ENCODE measurements at regions not wholly inside any gene's neighbourhood (a gene's known extent, or its start where the extent isn't known, plus 50 kb on each side); places are given as distances from the start of the nearest gene placed in this dataset.
"Not testable (repeated sequence)": the region's sequence is repeated elsewhere in the genome, so short reads cannot be mapped to it uniquely, and the experiment has no call there.

DNA sequence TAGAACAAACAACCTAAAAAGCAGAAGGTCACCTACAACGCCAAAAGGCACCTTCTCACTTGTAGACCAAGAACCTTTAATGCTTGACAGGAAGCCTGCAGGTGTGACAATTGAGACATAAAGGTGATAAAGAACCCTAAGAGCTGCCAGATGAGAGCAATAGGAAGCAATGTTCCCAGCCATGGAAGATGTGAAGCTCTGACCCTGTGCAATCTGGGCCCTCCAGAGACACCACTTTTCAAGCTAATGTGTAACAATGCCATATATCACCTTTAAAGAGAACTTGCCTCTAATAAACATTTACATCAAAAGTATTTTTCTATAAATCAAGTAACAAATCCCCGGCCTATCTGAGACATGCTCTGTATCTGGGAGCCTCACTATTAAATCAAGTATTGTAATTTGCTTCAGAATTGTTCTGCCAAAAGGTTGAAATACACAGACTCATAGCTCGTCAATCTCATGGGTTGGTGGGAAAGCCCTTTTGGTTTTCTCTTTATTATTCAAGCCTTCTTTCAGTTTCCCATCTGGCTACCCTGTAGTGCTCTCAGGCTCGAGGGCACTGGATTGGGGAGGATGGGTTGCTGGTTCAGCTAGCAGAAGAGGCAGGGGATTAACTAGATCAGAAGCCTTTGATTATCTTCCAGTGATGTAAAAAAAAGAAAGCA is 368.9 kb downstream of the BUD13 start:
- no peak for DNase-seq

DNA sequence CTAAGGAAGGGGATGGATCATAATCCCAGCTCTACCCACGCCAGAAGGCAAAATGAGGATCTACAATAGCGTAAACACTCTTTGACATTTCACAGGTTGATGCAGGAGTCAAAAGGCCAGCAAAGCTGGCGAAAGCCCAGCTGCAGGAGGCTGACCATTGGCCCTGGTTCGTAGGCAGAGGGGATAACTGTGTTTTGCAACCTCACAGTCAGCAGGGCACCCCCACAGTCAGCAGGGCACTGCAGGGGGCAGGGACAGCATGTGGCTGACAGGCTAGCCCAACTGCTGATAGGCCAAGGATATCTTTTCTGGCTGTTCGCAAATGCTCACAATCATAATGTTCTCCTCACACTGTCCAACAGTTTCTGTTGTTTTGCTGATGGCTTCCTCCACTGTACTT is 372.7 kb downstream of the BUD13 start:
- no peak for DNase-seq

DNA sequence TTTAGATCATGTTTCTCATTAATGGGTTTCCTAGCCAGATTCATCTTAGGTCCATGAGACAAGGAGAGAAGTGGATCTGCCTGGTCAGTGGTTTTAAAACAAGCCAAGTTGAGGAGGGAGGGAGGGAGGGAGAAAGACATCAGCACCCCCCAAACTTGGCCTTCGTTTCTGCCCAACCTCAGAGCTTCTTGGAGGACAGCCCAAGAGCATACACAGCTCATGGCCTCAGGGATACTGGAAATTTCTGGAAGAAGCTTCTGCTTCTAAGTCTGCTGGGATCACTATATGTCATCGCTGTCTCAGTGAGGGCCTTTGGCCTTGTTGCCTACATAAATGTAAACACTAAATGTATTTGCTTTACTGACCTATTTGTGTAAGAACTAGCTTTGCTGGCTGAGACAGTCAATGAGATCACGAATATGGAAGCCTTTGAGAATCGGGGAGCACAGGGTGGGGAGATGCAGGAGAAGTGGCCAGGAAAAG is 375.1 kb downstream of the BUD13 start:
- DNase-seq = no peak

DNA sequence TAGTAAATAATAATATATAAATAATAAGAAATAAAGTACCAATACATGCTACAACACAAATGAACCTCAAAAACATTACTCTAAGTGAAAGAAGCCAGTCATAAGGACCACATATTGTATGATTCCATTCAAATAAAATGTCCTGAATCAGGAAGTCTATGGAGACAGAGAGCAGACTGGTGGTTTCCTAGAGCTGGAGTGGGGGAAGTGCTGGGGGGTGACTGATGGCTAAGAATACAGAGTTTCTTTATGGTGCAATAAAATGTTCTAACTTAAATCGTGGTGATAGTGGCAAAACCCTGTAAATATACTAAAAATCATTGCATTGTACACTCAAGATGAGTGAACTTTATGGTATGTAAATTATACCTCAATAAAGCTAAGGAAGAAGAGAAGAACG is 376.5 kb downstream of the BUD13 start:
- no peak for DNase-seq

DNA sequence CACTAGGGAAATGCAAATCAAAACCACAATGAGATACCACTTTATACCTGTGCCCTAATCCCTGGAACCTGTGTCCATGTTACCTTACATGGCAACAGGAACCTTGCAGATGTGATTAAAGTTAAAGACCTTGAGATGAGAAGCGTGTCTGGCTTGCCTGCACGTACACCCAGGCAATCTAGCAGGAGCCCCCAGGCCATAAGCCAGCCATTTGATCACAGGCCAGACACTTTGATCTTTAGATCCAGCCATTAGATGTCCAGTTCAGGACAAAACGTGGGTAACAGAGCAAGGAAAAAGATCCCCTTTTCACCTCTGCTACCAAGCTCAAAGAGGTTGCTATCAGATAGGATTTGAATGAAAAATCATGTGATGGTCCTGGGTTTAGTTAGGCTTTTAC is 378.8 kb downstream of the BUD13 start:
- no peak for DNase-seq

DNA sequence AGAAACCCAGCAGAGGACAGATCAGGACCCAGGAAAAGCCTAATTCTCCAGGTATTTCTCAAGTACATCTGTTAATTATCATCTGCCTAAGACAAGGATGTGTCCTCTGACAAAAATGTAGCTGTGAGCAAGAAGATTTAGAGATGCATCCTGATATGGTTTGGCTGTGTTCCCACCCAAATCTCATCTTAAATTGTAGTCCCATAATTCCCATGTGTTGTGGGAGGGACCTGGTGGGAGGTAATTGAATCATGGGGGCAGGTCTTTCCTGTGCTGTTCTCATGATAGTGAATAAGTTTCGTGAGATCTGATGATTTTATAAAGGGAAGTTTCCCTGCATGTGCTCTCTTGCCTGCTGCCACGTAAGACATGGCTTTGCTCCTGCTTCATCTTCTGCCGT is 381.8 kb downstream of the BUD13 start:
- DNase-seq = no peak

DNA sequence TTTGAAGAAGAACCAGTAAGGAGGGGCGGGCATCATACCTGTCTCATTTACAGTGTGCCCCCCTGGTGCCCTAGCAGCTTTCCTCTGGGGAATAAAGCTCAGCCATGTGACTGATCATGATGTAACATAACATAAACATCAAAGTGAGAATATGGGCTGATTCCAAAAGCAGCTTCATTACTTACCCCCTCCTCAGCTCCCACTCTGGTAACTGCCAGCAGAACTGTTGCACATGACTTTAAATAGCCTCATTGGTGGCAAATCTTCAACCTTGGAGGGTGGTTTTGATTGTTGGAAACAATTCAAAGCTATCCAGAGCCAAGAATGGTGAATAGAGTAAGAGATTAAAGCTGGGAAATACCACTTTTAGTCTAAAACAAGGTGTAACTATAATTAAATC is 384.6 kb downstream of the BUD13 start:
- DNase-seq = no peak

DNA sequence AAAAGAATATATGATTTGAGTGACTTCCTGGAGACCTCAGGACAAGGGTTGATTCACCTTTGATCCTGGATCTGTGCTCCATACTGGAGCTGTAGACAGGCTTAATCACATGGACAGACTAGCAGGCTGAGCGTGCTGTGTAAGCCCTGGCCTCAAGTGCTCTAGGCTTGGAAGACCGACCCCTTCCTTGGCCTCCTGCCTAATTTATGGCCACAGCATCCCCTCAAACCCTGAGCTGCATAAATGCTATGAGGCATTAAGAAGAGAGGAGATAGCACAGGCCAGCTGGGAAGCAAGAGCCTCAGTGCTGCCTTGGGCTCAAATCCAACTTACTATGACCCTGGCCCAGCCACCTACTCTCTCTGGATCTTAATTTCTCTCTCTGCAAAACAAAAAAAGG is 385.1 kb downstream of the BUD13 start:
- no peak for DNase-seq

DNA sequence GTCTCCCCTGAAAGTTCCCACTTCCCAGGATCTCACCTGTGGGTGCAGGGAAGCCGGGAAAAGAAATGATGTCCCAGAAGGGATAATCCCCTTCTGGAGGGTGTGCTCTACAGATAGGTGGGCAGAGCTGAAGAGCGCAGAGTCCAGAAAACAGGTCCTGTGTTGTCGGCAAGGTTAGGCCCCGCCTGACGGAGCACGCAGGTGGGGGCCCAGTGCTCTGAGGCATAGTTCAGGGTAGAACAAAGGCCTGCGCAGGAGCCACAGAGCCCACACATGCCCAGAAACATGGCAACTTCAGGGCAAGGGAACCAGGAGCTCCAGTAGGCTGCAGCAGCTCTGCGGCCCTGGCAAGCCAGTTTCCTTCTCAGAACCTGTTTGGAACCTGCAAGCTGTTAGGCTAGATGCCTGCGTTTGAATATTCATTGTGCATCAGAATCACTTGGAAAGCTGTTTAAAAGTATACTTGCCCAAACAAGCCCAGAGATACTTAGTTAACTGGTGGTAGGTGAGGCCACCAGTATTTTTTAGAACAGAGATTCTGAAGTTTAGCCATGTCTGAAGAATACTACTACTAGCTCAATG is 386.6 kb downstream of the BUD13 start:
- no peak for DNase-seq

DNA sequence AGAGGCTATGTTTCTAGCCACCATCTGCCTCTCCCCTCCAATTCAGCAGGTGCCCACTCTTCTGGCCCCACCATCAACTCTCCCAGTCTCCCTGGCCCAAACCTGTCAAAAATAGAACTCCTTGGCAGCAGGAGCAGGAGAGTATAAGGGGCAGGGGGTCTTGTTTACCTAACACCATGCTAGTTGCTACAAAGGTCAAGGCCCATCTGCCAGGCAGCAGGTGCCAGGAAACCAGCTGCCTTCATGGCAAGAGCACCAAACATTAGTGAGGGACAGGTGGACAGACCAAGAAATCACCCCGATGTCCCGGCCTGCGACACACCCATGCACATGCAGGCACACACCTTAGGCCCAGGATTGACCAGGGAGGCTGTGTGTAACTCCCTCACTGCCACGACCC is 387.9 kb downstream of the BUD13 start:
- no peak for DNase-seq

DNA sequence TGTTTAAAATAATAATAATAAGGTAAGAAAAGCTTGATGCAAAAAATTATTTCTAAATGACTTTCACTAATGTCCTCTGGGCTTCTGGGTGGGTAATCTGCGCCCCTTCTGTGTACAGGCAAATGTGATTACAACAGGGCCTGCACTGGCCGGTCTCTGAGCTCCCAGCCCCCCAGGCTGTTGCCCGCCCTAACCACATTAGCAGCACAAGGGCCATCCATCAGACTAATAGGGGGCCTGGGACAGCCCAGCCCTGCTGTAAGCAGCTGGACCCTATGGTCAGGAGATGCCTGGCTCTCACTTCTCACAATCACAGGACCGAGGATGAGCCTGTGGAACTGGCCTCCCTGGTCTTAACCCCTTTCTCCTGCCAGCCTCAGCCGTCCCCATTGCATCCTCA is 388.4 kb downstream of the BUD13 start:
- no peak for DNase-seq

DNA sequence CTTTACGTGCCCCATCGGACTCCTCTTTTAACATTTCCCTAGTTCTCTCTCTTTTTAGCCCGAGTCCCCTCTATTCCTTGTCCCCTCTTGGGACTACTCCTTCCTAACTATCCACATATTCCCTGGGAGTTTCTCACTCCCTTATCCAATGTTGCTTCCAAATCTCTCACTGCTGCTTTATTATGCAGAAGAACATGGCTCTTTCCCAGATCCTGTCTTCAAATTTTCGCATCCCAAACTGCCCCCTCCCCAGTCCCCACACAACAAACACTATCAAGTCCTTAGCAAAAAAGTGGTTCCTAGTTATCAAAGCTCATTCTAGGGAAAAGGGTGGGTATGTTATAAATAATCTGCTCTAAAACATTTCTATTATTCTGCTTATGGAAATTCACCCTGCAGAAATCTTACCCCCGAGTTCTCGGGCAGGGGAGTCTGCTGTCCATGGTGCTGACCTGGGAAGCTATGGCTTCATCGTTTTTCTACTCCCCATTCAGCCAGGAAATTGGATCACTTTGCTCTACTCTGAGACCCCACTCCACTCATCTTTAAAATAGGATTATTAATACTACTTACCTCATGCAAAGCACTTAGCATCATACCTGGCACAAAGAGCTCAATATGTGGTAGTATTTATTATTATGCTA is 393.5 kb downstream of the BUD13 start:
- DNase-seq = no peak

DNA sequence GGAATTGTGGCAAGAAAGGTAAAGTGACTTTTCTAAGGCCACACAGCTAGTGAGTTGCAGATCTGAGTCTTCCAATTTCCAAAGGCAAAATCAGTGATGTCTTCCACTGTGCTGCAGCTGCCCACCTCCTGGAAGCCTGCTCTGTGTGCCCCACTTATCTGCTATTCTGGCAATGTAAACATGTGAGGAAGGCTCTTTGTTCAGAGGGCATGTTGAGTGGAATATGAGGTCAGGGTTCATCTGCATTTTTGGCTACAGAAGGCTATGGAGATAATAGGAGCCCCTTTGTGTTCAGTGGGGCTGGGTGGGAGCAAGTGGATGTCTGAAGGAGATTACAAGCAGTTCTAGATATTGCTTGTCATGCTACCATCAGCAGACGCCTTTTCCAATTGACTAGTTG is 396.2 kb downstream of the BUD13 start:
- DNase-seq = no peak

DNA sequence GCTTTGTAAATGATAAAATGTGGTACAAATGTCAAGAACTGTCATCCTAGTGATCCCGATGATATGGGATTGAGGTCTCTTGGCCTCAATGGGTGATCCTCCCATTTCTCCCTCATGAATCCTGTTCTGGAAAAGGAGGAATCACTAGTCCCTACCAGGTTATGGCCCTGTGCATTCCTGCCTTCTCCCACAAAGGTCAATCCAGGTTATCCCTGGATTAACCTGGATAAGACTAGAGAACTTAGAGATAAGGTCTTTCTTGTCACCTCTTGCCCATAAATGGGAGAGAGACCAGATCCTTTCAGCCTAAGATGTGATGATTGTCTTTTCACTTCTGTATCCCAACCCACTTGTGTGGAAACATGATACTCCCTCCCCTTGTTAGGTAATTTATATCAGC is 396.7 kb downstream of the BUD13 start:
- no peak for DNase-seq

DNA sequence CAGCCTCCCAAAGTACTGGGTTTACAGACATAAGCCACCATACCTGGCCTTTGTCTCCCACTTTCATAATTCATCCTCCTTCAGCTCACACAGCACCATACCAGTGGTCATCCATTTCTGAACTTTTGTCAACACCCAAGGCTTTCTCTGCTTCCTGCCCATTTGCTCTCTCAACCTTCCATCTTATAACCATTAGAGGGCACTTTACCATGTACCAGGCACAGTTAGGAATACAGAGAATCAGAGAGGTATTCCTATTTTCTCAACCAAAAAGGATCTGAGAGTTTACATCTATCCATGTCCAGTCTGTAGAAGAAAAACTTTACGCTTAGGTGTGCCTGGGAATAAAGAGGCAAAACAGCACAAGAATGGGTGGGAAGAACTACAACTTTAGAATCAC is 397.6 kb downstream of the BUD13 start:
- DNase-seq = no peak

DNA sequence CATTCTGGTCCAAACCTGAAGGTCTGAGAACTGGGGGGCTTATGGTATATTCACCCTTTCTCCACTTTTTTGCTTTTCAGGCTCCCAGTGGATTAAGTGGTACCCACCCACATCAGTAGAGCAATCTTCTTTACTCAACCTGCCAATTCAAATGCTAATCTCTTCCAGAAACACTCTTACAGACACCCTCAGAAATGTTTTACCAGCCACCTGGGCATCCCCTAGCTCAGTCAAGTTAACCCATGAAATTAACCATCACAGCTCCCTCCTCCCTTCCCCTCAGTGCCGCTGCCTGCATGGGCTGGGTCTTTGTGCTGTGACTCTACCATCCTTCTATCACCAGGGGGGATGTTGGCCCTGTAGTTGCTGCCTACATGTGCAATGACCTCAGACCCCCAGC is 398.7 kb downstream of the BUD13 start:
- no peak for DNase-seq

DNA sequence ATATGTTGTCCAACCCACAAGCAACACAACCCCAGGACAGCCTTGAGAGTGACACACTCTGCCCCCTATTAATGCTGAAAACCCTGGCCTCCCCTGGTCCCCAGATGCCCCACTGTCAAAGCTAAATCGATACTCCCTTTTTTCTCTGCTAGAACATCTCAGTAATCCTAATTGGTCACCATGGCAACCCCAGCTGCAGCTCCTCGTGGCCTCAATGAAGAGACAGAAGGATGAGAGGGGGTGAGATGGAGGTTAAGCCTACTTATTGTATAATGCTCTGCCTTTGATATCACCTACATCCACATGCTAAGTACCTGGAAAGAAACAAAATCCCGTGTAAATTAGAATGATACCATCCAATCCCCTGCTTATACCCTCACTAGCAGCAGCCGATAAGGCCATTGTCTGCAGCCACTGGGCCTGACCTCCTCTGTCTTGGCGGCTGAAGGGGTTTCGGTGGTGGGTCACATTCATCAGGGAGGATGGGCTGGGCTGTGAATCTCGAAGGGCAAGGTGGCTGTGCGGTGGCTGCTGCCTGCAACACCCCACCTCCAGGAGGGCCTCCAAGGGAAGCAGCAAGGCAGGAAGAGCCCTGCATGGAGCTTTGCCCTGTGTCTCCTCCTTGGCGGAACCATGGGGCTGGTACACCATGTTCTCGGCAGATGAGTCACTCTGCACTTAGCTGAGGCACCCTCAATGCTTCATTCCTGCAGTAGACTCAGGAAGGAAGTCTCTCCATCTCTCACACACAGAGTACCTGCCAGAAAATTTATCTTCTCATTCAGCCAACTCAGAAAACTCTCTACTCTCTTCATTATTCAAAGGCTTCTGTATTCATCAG is 399.5 kb downstream of the BUD13 start:
- DNase-seq = no peak

DNA sequence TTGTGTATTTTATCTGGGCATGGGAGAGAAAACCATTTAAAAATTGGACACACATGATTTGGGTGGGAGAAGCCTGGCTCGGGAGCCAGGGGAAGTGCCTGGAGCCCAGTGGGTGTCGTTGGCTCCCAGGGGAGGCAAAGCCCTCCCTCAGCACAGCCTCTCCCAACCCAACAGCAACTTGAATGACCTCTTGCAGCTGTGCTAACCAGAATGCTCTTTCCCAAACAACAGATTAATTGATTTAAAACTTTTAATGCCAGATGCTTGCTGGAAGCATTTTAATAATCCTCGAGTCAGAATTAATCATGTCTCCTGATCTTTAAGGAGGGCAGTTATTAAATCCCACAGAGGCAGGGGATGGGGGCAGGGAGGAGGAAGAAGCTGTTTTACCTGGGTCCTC is 401.6 kb downstream of the BUD13 start:
- DNase-seq = no peak

DNA sequence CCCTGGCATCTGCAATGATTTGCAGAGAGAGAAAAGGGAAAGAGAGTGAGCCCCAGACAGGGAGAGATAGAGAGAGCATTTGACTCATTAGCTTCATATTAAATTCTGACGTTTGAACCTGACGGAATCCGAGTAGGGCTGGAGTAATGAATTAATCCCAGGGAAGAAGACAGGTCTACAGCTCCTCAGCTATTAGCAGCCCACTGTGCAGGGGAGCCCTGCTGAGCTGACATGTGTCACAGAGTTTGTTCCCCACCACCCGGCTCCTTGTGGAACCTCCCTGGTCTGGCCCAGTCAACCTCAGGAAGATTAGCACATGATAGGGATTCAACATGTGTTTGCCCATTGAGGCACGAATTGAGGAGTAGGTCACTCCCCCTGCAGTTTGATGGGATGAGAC is 404.0 kb downstream of the BUD13 start:
- DNase-seq = no peak

DNA sequence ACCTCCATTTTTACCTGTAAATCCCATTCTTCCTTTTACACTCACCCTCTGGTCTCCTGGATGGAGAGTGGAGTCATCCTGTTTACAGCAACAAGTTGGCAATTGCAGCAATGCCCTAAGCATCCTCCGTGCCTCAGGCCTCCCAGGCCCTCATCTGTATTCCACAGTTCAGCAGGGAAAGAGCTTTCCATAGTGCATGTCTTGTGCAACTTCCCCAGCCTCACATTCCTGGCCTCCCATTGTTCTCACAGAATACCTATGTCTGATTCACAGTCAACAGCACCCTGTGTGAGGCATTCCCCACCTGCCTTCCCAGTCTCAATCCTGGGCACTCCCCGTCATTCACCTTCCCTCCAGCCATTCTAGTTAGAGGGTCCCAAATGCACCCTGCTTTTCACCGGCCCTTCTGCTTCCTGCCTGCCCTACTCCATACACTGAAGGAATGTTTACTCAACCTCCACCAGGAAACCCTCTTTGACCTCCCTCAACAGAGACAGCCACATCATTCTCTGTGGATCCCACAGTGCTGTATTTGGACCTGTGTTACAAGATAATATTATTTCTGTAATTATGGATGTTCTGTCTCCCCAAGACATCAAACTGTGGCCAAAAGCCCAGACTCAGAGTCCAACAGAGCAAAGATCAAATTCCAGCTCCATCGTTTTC is 405.7 kb downstream of the BUD13 start:
- no peak for DNase-seq

DNA sequence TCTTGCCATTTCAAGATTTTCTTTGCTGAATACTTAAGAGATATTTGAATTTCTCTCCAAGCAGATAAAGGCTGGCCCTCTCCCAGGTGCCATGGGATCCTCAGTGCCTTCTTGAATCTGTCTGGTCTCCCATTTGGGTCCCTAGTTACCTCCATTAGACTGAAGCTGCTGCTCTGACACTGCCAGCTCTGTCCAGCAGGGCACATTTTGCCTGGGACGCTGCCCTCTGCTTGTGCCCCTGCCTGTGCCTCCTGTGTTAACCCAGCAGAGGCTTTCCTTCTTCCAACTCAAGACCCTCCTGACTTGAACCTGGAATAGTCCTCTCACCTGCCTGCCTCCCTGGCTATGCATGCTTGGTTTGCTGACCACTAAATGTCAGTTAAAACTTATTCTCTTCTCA is 406.3 kb downstream of the BUD13 start:
- no peak for DNase-seq

DNA sequence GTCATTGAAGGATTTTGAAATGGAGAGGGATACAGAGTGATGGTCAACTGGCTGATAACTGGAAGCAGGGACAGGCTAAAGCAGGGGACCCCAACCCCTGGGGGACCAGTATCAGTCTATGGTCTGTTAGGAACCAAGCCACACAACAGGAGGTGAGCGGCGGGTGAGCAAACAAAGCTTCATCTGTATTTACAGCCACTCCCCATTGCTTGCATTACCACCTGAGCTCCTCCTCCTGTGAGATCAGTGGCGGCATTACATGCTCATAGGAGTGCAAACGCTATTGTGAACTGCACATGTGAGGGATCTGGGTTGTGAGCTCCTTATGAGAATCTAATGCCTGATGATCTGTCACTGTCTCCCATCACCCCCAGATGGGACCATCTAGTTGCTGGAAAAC is 407.9 kb downstream of the BUD13 start:
- not testable (repeated sequence) for DNase-seq

DNA sequence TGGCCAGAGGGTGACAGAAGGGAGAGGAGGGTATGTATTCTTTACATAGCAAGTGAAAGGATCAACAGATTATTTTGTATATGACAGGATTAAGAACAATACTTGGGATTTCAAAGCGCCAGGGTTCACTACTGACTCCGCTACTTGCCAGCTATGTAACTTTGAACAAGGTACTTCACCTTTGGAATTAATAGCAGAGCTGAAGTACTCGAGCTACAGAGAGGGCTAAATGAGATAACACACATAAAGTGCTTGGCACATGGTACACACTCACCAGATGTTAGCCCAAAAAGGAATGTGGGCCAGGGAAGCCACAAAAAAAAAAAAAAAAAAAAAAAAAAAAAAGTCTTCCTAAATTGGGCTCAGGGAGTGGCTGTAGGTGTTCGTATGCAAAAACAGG is 408.4 kb downstream of the BUD13 start:
- no peak for DNase-seq

Measured in T1000 (cell line).